ENCODE measurements at regions not wholly inside any gene's neighbourhood (a gene's known extent, or its start where the extent isn't known, plus 50 kb on each side); places are given as distances from the start of the nearest gene placed in this dataset.

DNA sequence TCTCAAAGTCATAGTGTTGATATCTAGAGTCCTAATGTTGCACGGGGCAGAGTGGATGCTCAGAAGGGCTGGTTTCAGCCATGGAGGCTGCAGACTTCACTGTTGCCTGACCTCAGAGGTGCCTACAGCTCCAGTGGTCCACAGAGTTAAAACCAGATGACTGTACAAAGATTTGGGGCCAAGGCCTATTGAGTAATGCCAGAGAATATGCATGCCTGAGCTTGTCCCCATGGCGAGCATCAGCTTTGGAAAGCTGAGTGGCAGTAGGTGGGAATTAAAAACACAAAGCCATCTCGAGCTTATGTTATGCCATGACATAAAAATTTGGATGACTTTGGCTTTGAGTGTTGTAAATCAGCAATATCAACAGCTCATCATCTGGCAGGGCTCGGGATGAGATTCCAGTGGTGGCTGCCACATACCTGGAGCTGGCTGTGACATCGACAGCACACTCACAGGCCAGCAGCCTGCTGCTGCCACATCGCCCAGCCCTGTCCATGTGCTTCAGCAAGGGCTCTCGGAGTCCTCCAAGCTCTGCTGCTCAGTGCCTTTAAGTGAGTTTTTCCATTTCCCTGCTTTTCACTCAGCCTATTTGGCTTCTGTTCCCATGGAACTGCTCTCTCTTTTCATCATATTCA lies 379.6 kb downstream of the TNS3 start:
- Mint-ChIP-seq H3K4me3 (ENCODE audit: low read depth) (no peak overlapping the region), H3K4me1 (ENCODE audit: low read depth) (no peaks in the 10 kb centered on the region), H3K36me3 (ENCODE audit: low read depth) (no peaks in the 10 kb centered on the region), H3K9me3 (no peaks in the 10 kb centered on the region), H3K27ac (no peak overlapping the region), H3K27me3 (ENCODE audit: low read depth) (no peaks in the 10 kb centered on the region)
- no peak for DNase-seq (ENCODE audit: low spot score)
- intact Hi-C loops (cut with micrococcal nuclease): no loop called here

DNA sequence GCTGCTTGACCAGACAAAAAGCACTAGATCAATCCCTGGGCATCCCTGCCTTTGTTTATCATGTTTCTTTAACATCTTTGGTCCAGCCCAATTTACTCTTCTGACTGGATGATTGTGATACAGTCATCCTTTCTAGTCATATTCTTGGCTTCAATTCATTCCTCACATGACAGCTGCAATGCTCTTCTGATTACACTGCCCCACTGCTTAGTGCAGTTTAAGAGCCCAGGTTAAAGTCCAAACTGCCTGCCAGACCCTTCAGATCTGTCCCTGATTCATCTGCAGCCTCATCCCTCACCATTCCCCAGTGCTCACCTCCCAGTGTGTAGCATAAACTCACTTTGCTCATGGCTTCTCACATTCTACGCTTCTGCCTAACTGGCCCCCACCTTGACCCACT lies 383.8 kb downstream of the TNS3 start:
- intact Hi-C loops (cut with micrococcal nuclease): no loop called here

DNA sequence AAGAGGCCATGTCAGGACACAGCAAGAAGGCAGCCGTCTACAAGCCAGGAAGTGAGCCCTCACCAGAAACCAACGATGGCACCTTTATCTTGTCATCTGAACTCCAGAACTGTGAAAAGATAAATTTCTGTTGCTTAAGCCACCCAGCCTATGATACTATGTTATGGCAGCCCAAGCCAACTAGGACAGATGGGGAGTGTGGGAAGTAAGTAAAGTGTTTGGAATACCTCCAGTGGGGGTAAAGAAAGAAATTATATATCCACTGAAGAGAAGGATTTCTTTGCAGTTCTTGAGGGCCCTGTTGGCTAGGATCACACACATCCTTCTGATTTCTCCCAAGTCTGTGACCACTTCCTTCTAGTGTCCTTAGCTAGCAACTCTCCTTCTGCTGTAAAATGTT lies 384.4 kb downstream of the TNS3 start:
- Mint-ChIP-seq H3K27me3 (ENCODE audit: low read depth) (no peaks in the 10 kb centered on the region), H3K4me3 (ENCODE audit: low read depth) (no peak overlapping the region), H3K4me1 (ENCODE audit: low read depth) (no peaks in the 10 kb centered on the region), H3K27ac (no peak overlapping the region), H3K36me3 (ENCODE audit: low read depth) (no peaks in the 10 kb centered on the region), H3K9me3 (no peaks in the 10 kb centered on the region)
- no peak for DNase-seq (ENCODE audit: low spot score)
- intact Hi-C loops (cut with micrococcal nuclease): no loop called here

More for the DNA sequence above, 383.8 kb downstream of the TNS3 start:
- Mint-ChIP-seq H3K4me1 (ENCODE audit: low read depth) (no peaks in the 10 kb centered on the region), H3K9me3 (no peaks in the 10 kb centered on the region), H3K36me3 (ENCODE audit: low read depth) (no peaks in the 10 kb centered on the region), H3K27ac (no peak overlapping the region), H3K27me3 (ENCODE audit: low read depth) (no peaks in the 10 kb centered on the region), H3K4me3 (ENCODE audit: low read depth) (no peak overlapping the region)
- DNase-seq (ENCODE audit: low spot score): no peak

DNA sequence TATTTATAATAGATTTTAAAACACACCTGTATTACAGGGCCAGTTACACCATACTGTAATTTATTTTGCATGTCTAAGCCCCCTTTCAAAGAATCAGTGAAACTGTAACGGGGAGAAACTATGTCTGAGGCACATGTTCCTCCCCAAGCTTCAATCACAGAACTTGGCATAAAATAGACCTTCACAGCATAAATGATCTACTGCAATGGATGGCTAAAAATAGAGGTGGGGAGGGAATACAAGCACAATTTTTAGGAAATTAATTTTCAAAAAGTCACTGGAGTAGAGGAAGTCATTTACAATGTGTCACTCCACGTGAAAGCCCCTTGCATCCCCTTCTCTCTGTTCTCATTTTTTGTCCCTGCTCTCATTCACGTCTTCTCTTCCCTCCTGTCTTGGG lies 385.2 kb downstream of the TNS3 start:
- H3K27ac Mint-ChIP-seq: no peak overlapping the region
- no peak for DNase-seq (ENCODE audit: low spot score)
- intact Hi-C loops (cut with micrococcal nuclease): no loop called here
- H3K4me1 Mint-ChIP-seq (ENCODE audit: low read depth): no peaks in the 10 kb centered on the region
- H3K9me3 Mint-ChIP-seq: no peaks in the 10 kb centered on the region
- no peaks in the 10 kb centered on the region for H3K36me3 Mint-ChIP-seq (ENCODE audit: low read depth)
- no peaks in the 10 kb centered on the region for H3K27me3 Mint-ChIP-seq (ENCODE audit: low read depth)
- H3K4me3 Mint-ChIP-seq (ENCODE audit: low read depth): no peak overlapping the region

DNA sequence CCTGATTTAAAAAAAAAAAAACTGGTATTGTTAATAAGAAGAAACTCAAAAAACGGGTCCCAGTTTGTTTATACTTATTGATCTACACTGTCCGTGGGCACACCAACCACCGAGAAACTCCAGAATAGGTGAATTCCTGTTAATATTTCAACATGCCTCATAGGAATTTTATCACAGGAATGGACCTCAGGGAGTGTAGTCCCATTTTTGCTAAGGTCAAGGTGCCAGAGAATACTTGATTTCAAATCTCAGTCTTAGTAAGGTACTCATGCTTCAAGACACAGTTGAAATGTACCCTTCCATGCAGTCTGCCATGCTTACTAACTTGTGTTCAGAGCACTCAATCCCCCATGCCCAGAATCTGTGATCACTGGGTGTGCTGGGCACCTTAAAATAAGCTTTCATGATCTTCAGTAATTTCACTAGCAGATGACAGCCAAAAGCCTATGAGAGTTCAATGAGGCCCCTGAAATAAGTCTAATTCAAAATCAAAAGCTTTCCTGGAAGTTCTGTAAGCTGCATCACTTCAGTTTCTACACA lies 385.7 kb downstream of the TNS3 start:
- Mint-ChIP-seq H3K27ac (no peak overlapping the region), H3K27me3 (ENCODE audit: low read depth) (no peaks in the 10 kb centered on the region), H3K4me3 (ENCODE audit: low read depth) (no peak overlapping the region), H3K9me3 (no peaks in the 10 kb centered on the region), H3K36me3 (ENCODE audit: low read depth) (no peaks in the 10 kb centered on the region), H3K4me1 (ENCODE audit: low read depth) (no peaks in the 10 kb centered on the region)
- intact Hi-C loops (cut with micrococcal nuclease): no loop called here
- no peak for DNase-seq (ENCODE audit: low spot score)

DNA sequence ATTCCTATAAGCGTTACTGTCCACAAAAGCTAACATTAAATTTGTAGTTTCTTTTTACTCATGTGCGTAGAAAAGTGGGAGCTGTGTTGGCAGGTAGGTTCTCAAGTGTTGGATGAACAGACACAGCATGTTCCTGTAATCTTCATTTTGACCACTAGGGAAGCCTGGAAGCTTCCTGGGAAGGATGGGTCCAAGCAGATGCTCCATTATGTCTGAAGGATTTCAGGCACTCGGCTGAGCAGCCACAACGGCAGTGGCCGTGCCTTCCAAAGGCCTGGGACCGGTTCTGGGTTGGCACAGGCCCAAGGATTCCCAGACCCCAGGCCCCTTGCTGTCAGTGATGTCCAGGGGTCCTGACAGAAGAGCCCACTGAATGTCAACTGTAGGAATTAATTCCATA lies 386.3 kb downstream of the TNS3 start:
- no peak for DNase-seq (ENCODE audit: low spot score)
- Mint-ChIP-seq H3K9me3 (no peaks in the 10 kb centered on the region), H3K27ac (no peak overlapping the region), H3K36me3 (ENCODE audit: low read depth) (no peaks in the 10 kb centered on the region), H3K4me3 (ENCODE audit: low read depth) (no peak overlapping the region), H3K4me1 (ENCODE audit: low read depth) (no peaks in the 10 kb centered on the region), H3K27me3 (ENCODE audit: low read depth) (no peaks in the 10 kb centered on the region)
- intact Hi-C loops (cut with micrococcal nuclease): no loop called here

DNA sequence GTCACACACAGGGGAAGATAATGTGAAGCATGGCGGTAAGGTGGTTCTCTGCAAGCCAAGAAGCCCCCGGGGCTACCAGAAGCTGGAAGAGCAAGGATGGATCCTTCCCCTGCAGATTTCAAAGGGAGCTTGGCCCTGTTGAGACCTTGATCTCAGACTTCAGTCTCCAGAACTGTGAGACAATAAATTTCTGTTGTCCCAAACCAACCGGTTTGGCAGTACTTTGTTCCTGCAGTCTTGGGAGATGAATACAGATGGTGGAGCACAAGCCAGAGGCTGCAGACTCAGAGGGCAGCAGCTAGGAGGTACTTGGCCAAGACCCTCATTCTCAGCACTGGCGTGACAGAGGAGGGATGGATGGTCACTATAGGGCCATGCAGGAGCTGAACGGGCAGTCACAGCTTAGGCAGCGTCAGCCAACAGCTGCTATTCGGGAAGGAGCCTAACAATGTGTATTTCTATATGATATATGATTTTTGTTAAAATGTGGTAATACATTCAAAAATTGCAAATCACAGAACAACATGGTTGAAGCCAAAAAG lies 387.3 kb downstream of the TNS3 start:
- no peak for DNase-seq (ENCODE audit: low spot score)
- no peak overlapping the region for H3K27ac Mint-ChIP-seq
- no peak overlapping the region for H3K4me3 Mint-ChIP-seq (ENCODE audit: low read depth)
- H3K4me1 Mint-ChIP-seq (ENCODE audit: low read depth): no peaks in the 10 kb centered on the region
- H3K36me3 Mint-ChIP-seq (ENCODE audit: low read depth): no peaks in the 10 kb centered on the region
- no peaks in the 10 kb centered on the region for H3K27me3 Mint-ChIP-seq (ENCODE audit: low read depth)
- intact Hi-C loops (cut with micrococcal nuclease): no loop called here
- H3K9me3 Mint-ChIP-seq: no peaks in the 10 kb centered on the region

DNA sequence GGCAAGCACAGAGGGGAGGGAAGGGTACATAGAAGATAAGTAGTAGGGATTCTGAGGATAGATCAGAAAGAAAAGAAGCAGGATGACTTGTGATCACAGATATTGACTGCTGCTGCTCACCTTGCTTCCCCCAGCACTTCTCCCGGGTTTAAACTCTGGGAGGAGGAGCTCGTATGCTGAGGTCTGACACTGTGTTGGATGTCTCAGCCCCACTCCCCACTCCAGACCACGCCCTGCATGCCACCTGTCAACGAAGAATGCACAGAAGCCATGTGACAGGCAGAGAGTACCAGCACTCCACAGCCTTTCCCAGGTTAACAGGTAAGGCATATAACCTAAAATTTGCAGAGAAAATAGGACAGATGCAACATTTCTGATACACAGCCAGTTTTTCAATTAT lies 388.9 kb downstream of the TNS3 start:
- no peak for DNase-seq (ENCODE audit: low spot score)
- Mint-ChIP-seq H3K4me1 (ENCODE audit: low read depth) (no peaks in the 10 kb centered on the region), H3K4me3 (ENCODE audit: low read depth) (no peak overlapping the region), H3K27ac (no peak overlapping the region), H3K36me3 (ENCODE audit: low read depth) (no peaks in the 10 kb centered on the region), H3K9me3 (no peaks in the 10 kb centered on the region), H3K27me3 (ENCODE audit: low read depth) (no peaks in the 10 kb centered on the region)
- intact Hi-C loops (cut with micrococcal nuclease): no loop called here

DNA sequence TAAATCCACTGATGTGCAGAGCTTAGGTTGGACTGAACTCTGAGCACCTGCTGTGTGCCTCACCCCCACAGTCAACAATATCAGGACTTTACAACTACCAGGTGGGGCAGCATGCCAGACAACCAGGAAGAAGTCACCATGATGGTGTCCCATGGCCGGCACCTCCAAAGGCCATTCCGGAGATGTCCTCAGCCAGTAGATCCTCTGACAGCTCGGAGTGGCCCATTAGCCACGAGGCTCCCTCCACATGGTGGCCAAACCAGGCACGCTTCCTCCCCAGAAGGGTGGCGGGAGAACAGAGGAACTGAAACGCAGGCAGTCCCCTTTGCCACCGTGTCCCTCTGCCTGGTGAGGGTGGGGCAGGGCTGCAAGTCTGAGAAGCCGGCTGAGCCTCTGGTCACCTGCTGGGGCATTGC lies 390.0 kb downstream of the TNS3 start:
- H3K9me3 Mint-ChIP-seq: no peaks in the 10 kb centered on the region
- intact Hi-C loops (cut with micrococcal nuclease): no loop called here
- no peaks in the 10 kb centered on the region for H3K27me3 Mint-ChIP-seq (ENCODE audit: low read depth)
- no peak overlapping the region for H3K27ac Mint-ChIP-seq
- H3K36me3 Mint-ChIP-seq (ENCODE audit: low read depth): no peaks in the 10 kb centered on the region
- no peak for DNase-seq (ENCODE audit: low spot score)
- no peak overlapping the region for H3K4me3 Mint-ChIP-seq (ENCODE audit: low read depth)
- H3K4me1 Mint-ChIP-seq (ENCODE audit: low read depth): no peaks in the 10 kb centered on the region

DNA sequence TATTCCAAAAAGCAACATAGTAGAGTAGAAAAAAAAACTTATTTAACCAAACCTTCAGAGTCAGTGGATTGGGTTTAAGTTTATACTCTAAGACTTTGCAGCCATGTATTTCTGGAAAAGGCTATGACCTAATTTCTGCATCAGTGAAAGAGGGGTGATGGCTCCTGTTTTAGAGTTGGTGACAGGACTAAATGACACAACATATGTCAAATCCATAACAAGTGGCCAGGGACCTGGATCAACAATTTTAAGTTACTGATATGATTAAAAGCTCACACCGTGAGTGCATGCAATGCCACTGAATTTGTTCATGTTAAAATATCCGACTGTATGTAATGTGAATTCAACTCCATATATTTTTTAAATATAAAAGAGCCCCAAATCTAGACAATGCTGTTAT lies 390.6 kb downstream of the TNS3 start:
- no peak for DNase-seq (ENCODE audit: low spot score)
- Mint-ChIP-seq H3K4me1 (ENCODE audit: low read depth) (no peaks in the 10 kb centered on the region), H3K27me3 (ENCODE audit: low read depth) (no peaks in the 10 kb centered on the region), H3K36me3 (ENCODE audit: low read depth) (no peaks in the 10 kb centered on the region), H3K4me3 (ENCODE audit: low read depth) (no peak overlapping the region), H3K9me3 (no peaks in the 10 kb centered on the region), H3K27ac (no peak overlapping the region)
- intact Hi-C loops (cut with micrococcal nuclease): no loop called here

DNA sequence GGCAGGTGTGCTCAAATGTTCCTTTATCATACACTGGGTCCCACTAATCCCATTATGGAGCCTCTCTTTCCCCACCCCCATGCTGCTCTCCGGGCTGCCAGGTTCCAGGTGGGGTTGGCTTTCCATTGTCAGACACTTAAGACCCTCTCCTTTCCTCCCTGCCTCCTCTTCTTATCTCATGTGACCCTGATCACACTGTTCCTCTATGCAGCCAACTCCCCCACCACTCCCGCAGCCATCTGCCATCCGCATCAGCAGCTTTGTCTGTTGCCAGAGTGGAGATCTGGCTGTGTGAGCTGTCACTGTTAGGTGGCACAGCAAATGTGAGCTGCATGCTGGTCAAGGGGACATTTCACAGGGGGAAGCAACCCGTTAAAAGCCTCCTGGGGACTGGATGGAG lies 391.4 kb downstream of the TNS3 start:
- intact Hi-C loops (cut with micrococcal nuclease): no loop called here
- H3K36me3 Mint-ChIP-seq (ENCODE audit: low read depth): no peaks in the 10 kb centered on the region
- H3K4me1 Mint-ChIP-seq (ENCODE audit: low read depth): no peaks in the 10 kb centered on the region
- no peak overlapping the region for H3K27ac Mint-ChIP-seq
- H3K9me3 Mint-ChIP-seq: no peaks in the 10 kb centered on the region
- no peaks in the 10 kb centered on the region for H3K27me3 Mint-ChIP-seq (ENCODE audit: low read depth)
- H3K4me3 Mint-ChIP-seq (ENCODE audit: low read depth): no peak overlapping the region
- DNase-seq (ENCODE audit: low spot score): no peak

DNA sequence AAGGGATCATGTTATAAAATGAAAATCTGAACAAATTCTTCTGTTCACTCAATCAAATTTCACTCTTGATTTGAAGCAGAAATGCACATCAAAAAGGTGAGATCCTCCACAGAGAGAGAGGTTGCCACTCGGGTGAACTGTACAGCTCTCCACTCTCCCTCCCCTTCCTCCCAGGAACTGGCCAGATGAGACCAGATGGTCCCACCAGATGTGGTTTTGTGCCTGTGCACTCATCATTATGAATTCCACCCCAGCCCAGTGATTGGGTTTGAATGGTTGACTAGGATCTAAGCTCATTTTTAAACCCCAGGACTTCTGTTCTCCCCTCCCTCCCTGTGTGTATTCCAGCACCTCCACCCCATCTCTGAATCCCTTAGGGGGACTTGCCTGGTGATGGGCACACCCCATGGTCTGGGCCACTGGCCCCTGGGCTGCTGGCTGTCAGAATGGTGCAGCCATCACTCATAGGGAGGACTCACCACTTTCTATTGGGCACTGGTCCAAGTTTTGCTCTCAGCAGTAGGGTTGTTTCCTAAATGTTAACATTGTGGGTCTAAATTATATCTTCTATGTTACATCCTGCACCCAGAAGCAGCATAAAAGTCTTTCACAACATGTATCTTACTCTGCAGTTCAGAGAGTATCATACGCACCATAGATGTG lies 393.1 kb downstream of the TNS3 start:
- Mint-ChIP-seq H3K27ac (no peak overlapping the region), H3K4me1 (ENCODE audit: low read depth) (no peaks in the 10 kb centered on the region), H3K9me3 (no peaks in the 10 kb centered on the region), H3K27me3 (ENCODE audit: low read depth) (no peaks in the 10 kb centered on the region), H3K36me3 (ENCODE audit: low read depth) (no peaks in the 10 kb centered on the region), H3K4me3 (ENCODE audit: low read depth) (no peak overlapping the region)
- intact Hi-C loops (cut with micrococcal nuclease): no loop called here
- DNase-seq (ENCODE audit: low spot score): no peak

DNA sequence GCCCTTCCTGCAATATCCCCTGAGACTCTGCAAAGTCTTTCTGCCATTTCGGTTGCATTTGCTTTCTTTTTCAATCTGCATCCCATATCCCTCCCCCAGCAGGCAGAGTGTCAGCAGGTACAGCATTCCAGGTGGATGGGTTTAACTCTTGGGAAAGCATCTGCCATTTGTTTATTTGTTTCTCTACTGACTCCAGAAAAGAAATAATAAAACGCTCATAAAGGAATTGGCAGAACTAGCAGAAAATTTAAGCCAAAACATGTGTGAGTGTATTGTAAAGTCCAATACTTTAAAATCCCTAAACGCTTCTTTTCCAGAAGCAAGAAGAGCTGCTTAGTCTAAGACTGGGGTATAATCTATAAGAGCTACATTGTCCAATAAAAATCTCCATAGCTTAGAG lies 393.8 kb downstream of the TNS3 start:
- H3K9me3 Mint-ChIP-seq: no peaks in the 10 kb centered on the region
- no peak for DNase-seq (ENCODE audit: low spot score)
- no peaks in the 10 kb centered on the region for H3K4me1 Mint-ChIP-seq (ENCODE audit: low read depth)
- no peak overlapping the region for H3K27ac Mint-ChIP-seq
- H3K36me3 Mint-ChIP-seq (ENCODE audit: low read depth): no peaks in the 10 kb centered on the region
- no peak overlapping the region for H3K4me3 Mint-ChIP-seq (ENCODE audit: low read depth)
- no peaks in the 10 kb centered on the region for H3K27me3 Mint-ChIP-seq (ENCODE audit: low read depth)
- intact Hi-C loops (cut with micrococcal nuclease): no loop called here
